ENCODE measurements at regions not wholly inside any gene's neighbourhood (a gene's known extent, or its start where the extent isn't known, plus 50 kb on each side); places are given as distances from the start of the nearest gene placed in this dataset.

GRCh38 chr2:236972491-236973342 is 113.0 kb upstream of the COPS8 start:
- CTCF ChIA-PET = no interaction called here
- POLR2A ChIA-PET (ENCODE audit: low non-redundant PET) = no interaction called here
- peak; percentile 87 for DNase-seq (ENCODE audit: low spot score)

DNA sequence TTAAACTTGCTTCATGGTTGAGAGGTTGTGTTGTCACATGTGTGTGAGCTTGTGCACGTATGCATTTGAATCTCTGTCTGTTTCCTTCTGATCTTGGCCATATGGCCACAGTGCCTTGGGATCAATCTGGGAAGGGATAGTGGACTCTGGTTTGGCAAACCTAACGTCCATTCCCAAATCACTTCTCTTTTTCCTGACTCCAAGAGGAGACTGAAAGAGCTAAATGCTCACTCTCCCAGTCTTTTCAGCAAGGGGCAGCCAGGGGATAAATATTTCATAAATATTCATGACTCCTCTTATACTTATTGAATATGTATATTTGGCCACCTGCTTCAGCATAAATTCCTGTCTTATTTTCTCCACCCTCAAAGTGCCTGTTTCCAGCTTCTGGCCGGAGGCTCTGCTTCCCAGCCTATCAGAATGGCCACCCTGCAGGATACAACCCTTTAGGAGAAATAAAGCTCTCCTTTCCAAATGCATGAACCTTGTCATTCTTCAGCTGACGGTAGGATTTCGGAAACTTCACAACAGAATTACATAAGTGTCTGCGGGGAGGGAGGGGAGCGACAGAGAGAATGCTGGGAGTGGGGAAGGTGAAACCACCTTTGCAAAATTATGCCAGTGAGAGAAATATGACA is 112.2 kb upstream of the COPS8 start:
- ChIA-PET CTCF (no interaction called here), POLR2A (ENCODE audit: low non-redundant PET) (no interaction called here)
- TF ChIP-seq CTCF (conservative IDR thresholded peaks at IDR 0.05; ENCODE audit: low read depth) = no peak
- DNase-seq (ENCODE audit: low spot score) = no peak
- H3K27ac ChIP-seq = no peak overlapping the region

More at GRCh38 chr2:236972491-236973342, 113.0 kb upstream of the COPS8 start:
- no peak for TF ChIP-seq CTCF (conservative IDR thresholded peaks at IDR 0.05; ENCODE audit: low read depth)
- peak overlapping the region; percentile 31 for H3K27ac ChIP-seq

GRCh38 chr2:236974148-236974547 is 111.5 kb upstream of the COPS8 start:
- H3K27ac ChIP-seq = no peak overlapping the region
- DNase-seq (ENCODE audit: low spot score) = no peak
- POLR2A ChIA-PET (ENCODE audit: low non-redundant PET) = no interaction called here
- TF ChIP-seq CTCF (conservative IDR thresholded peaks at IDR 0.05; ENCODE audit: low read depth) = no peak
- CTCF ChIA-PET = no interaction called here

DNA sequence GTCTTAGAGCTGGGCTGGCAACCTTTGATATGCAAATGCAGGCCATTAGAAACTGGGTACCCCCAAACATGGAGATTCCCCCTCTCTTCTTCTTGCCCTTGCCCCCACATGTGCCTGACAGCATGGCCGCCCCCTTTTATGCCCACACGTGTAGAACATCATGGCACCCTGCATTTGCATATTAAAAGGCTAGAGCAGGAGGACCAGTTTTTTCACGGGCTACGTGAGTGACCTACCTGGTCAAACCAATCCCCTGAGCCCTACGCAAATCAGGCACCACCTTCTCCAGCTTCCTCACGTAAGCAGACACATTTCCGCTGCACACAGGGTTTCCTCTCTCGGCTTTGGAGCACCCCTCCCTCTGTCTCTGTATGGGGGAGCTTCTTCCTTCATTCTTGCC is 110.9 kb upstream of the COPS8 start:
- no peak for TF ChIP-seq CTCF (conservative IDR thresholded peaks at IDR 0.05; ENCODE audit: low read depth)
- ChIA-PET CTCF (no interaction called here), POLR2A (ENCODE audit: low non-redundant PET) (no interaction called here)
- no peak for DNase-seq (ENCODE audit: low spot score)
- H3K27ac ChIP-seq = no peak overlapping the region

DNA sequence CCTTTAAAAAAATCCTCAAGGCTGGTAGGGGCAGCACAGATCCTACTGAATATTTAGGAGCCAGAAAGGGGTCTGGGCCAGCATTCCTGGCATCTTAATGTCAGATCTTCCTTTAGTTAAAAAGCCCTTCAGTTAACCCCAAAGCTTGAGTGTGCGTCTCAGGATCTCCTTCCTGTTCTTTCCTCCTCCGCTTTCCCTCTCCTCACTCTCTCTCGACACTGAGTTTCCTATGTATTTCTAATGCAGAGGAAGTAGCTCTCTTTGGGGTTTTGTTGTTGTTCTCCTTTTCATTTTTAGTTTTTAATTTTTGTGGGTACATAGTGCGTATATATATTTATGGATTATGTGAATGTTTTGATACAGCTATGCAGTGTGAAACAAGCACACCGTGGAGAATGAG is 109.9 kb upstream of the COPS8 start:
- ChIA-PET CTCF (no interaction called here), POLR2A (ENCODE audit: low non-redundant PET) (no interaction called here)
- H3K27ac ChIP-seq = no peak overlapping the region
- DNase-seq (ENCODE audit: low spot score) = no peak
- TF ChIP-seq CTCF (conservative IDR thresholded peaks at IDR 0.05; ENCODE audit: low read depth) = no peak

DNA sequence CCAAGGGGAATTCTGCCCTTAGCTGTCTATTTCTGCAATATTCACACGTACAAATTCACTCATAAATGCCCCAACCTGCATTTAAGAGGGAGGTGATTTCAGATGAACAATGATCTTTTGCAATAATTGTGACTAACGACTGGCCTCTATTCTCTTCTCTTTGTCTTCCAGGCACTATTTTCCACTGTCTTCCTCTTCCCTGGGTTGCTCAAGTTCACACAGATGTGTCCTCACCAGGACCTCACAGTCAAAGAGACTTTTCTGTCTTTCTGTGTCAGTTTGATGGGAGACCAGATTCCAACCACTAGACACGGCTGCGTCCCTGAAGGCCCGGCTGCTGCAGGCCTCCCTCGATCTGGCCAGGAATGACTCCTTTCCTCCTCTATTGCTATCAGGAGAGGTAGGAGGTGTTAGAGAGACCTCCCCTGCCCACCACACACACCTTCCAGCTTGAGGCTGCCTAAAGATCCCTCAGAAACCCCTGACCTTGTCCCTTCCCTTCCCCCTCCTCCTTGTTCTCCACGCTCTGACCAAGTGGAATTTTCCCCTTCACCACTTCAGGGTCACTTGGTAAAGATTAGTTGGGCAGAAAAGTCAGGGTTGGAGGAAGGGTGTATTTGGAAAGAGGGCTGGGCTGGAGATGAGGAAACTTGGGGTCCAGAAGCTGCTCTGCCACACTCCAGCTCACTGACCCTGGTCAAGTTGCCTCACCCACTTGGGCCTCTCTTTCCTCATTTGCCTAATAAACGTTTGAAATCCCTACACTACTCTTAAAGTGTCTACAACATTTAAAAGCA is 109.2 kb upstream of the COPS8 start:
- no peak for DNase-seq (ENCODE audit: low spot score)
- H3K27ac ChIP-seq = no peak overlapping the region
- no peak for TF ChIP-seq CTCF (conservative IDR thresholded peaks at IDR 0.05; ENCODE audit: low read depth)
- POLR2A ChIA-PET (ENCODE audit: low non-redundant PET) = no interaction called here
- CTCF ChIA-PET = interaction anchor here (0.7 kb wide), 1 partner anchor 224 kb away, joined by 4 read pairs; no protein-coding TSS in a partner anchor
